HG03045 (cell line): ENCODE measurements at regions not wholly inside any gene's neighbourhood (a gene's known extent, or its start where the extent isn't known, plus 50 kb on each side); places are given as distances from the start of the nearest gene placed in this dataset.

ENCODE experiments used
- ATAC-seq: cut with Tn5 transposase; IDR thresholded peaks from one replicate; pipeline ENCODE4 v1.9.1; 2021; ENCODE audit warnings: mild to moderate bottlenecking, moderate library complexity; ENCODE audit not compliant: unreplicated experiment

- no peak for ATAC-seq
These were observed 286.1 kb downstream of the SEC14L1 start for GRCh38 chr17:77426676-77427386.

- no peak for ATAC-seq
These were observed 286.7 kb downstream of the SEC14L1 start for GRCh38 chr17:77427391-77427991.

GRCh38 chr17:77428020-77428748 lies 287.4 kb downstream of the SEC14L1 start:
- ATAC-seq, result no peak

- no peak for ATAC-seq
These were observed 288.1 kb downstream of the SEC14L1 start for GRCh38 chr17:77428749-77429368.

GRCh38 chr17:77429369-77429968 lies 288.7 kb downstream of the SEC14L1 start:
- ATAC-seq, result no peak

- no peak for ATAC-seq
These were observed 289.4 kb downstream of the SEC14L1 start for GRCh38 chr17:77429969-77430752.

- ATAC-seq, result no peak
These were observed 291.4 kb downstream of the SEC14L1 start for GRCh38 chr17:77432034-77432661.

GRCh38 chr17:77432742-77433141 lies 292.0 kb downstream of the SEC14L1 start:
- ATAC-seq, result no peak

GRCh38 chr17:77433385-77434135 lies 292.8 kb downstream of the SEC14L1 start:
- ATAC-seq, result no peak

- no peak for ATAC-seq
These were observed 293.7 kb downstream of the SEC14L1 start for GRCh38 chr17:77434136-77435114.

GRCh38 chr17:77435272-77436057 lies 294.7 kb downstream of the SEC14L1 start:
- ATAC-seq, result no peak

- no peak for ATAC-seq
These were observed 295.3 kb downstream of the SEC14L1 start for GRCh38 chr17:77436058-77436442.

GRCh38 chr17:77436481-77436880 lies 295.7 kb downstream of the SEC14L1 start:
- ATAC-seq, result no peak

GRCh38 chr17:77437017-77437416 lies 296.2 kb downstream of the SEC14L1 start:
- ATAC-seq, result no peak

GRCh38 chr17:77437747-77438146 lies 297.0 kb downstream of the SEC14L1 start:
- ATAC-seq, result no peak

GRCh38 chr17:77438241-77439188 lies 297.7 kb downstream of the SEC14L1 start:
- no peak for ATAC-seq
